ENCODE measurements at regions not wholly inside any gene's neighbourhood (a gene's known extent, or its start where the extent isn't known, plus 50 kb on each side); places are given as distances from the start of the nearest gene placed in this dataset.
"Not testable (repeated sequence)": the region's sequence is repeated elsewhere in the genome, so short reads cannot be mapped to it uniquely, and the experiment has no call there.

GRCh38 chr3:18988614-18989229 lies 159.6 kb upstream of the KCNH8 start:
- intact Hi-C loops (cut with micrococcal nuclease), result loop anchor here (1.0 to 10.0 kb wide), 11 partner anchors 96 to 1094 kb away; no protein-coding TSS in a partner anchor

GRCh38 chr3:18987862-18988447 lies 160.4 kb upstream of the KCNH8 start:
- intact Hi-C loops (cut with micrococcal nuclease), result loop anchor here (1.0 to 10.0 kb wide), 10 partner anchors 96 to 1094 kb away; no protein-coding TSS in a partner anchor

- intact Hi-C loops (cut with micrococcal nuclease), result loop anchor here (5.0 to 10.0 kb wide), 6 partner anchors 95 to 612 kb away; no protein-coding TSS in a partner anchor
Measured at GRCh38 chr3:18987070-18987469, 161.2 kb upstream of the KCNH8 start.

- intact Hi-C loops (cut with micrococcal nuclease), result loop anchor here (10.0 kb wide), 2 partner anchors 308 to 608 kb away; no protein-coding TSS in a partner anchor
Measured at GRCh38 chr3:18982920-18983319, 165.4 kb upstream of the KCNH8 start.

GRCh38 chr3:18976102-18976501 lies 172.2 kb upstream of the KCNH8 start:
- intact Hi-C loops (cut with micrococcal nuclease), result not testable (repeated sequence)

GRCh38 chr3:18968120-18968519 lies 180.2 kb upstream of the KCNH8 start:
- intact Hi-C loops (cut with micrococcal nuclease), result no loop called here

- intact Hi-C loops (cut with micrococcal nuclease), result no loop called here
Measured at GRCh38 chr3:18965781-18966180, 182.5 kb upstream of the KCNH8 start.

- intact Hi-C loops (cut with micrococcal nuclease), result no loop called here
Measured at GRCh38 chr3:18964640-18965039, 183.7 kb upstream of the KCNH8 start.

GRCh38 chr3:18951333-18951732 lies 197.0 kb upstream of the KCNH8 start:
- intact Hi-C loops (cut with micrococcal nuclease), result no loop called here

- intact Hi-C loops (cut with micrococcal nuclease), result no loop called here
Measured at GRCh38 chr3:18946524-18946923, 201.8 kb upstream of the KCNH8 start.

GRCh38 chr3:18937574-18937973 lies 210.7 kb upstream of the KCNH8 start:
- intact Hi-C loops (cut with micrococcal nuclease), result no loop called here

GRCh38 chr3:18919158-18919557 lies 229.2 kb upstream of the KCNH8 start:
- intact Hi-C loops (cut with micrococcal nuclease), result no loop called here

GRCh38 chr3:18917923-18918322 lies 230.4 kb upstream of the KCNH8 start:
- intact Hi-C loops (cut with micrococcal nuclease), result no loop called here

GRCh38 chr3:18902081-18902793 lies 246.1 kb upstream of the KCNH8 start:
- intact Hi-C loops (cut with micrococcal nuclease), result no loop called here

- intact Hi-C loops (cut with micrococcal nuclease), result no loop called here
Measured at GRCh38 chr3:18901571-18901970, 246.7 kb upstream of the KCNH8 start.

- intact Hi-C loops (cut with micrococcal nuclease), result no loop called here
Measured at GRCh38 chr3:18900994-18901393, 247.3 kb upstream of the KCNH8 start.

- intact Hi-C loops (cut with micrococcal nuclease), result no loop called here
Measured at GRCh38 chr3:18898911-18899310, 249.4 kb upstream of the KCNH8 start.

- intact Hi-C loops (cut with micrococcal nuclease), result loop anchor here (5.0 kb wide), 1 partner anchor 95 kb away; no protein-coding TSS in a partner anchor
Measured at GRCh38 chr3:18892756-18893155, 255.6 kb upstream of the KCNH8 start.

GRCh38 chr3:18892047-18892446 lies 256.3 kb upstream of the KCNH8 start:
- intact Hi-C loops (cut with micrococcal nuclease), result loop anchor here (5.0 kb wide), 1 partner anchor 95 kb away; no protein-coding TSS in a partner anchor

- intact Hi-C loops (cut with micrococcal nuclease), result loop anchor here (5.0 kb wide), 1 partner anchor 96 kb away; no protein-coding TSS in a partner anchor
Measured at GRCh38 chr3:18891641-18892040, 256.7 kb upstream of the KCNH8 start.

- intact Hi-C loops (cut with micrococcal nuclease), result loop anchor here (5.0 kb wide), 1 partner anchor 97 kb away; no protein-coding TSS in a partner anchor
Measured at GRCh38 chr3:18890449-18890848, 257.9 kb upstream of the KCNH8 start.

GRCh38 chr3:18888819-18889218 lies 259.5 kb upstream of the KCNH8 start:
- intact Hi-C loops (cut with micrococcal nuclease), result no loop called here

Data from T-helper 2 cell treated with Interferon-gamma antibody and Interleukin-4, amounts not matched to agents 100 ng/mL and 5 ng/mL, for 36 hours (primary cell).